ENCODE measurements at regions not wholly inside any gene's neighbourhood (a gene's known extent, or its start where the extent isn't known, plus 50 kb on each side); places are given as distances from the start of the nearest gene placed in this dataset.
"Not testable (repeated sequence)": the region's sequence is repeated elsewhere in the genome, so short reads cannot be mapped to it uniquely, and the experiment has no call there.

- no peak for DNase-seq
Measured at GRCh38 chr13:32828711-32829110, 187.5 kb upstream of the KL start.

DNA sequence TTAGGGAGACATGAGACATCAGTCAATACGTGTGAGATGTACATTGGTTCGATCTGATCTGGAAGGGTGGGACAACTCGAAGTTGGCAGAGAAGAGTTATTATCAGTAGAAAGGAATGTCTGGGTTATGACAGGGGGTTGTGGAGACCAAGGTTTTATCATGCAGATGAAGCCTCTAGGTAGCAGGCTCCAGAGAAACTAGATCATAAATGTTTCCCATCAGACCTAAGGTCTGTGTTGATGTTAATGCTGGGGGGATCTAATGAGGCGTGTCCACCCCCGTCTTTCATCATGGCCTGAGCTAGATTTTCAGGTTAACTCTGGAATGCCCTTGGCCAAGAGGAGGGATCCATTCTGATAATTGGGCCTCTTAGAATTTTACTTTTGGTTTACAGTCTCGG lies 187.0 kb upstream of the KL start:
- DNase-seq: no peak

GRCh38 chr13:32829676-32830335 lies 186.4 kb upstream of the KL start:
- DNase-seq: no peak

- DNase-seq: no peak
Measured at GRCh38 chr13:32830336-32831031, 185.7 kb upstream of the KL start.

DNA sequence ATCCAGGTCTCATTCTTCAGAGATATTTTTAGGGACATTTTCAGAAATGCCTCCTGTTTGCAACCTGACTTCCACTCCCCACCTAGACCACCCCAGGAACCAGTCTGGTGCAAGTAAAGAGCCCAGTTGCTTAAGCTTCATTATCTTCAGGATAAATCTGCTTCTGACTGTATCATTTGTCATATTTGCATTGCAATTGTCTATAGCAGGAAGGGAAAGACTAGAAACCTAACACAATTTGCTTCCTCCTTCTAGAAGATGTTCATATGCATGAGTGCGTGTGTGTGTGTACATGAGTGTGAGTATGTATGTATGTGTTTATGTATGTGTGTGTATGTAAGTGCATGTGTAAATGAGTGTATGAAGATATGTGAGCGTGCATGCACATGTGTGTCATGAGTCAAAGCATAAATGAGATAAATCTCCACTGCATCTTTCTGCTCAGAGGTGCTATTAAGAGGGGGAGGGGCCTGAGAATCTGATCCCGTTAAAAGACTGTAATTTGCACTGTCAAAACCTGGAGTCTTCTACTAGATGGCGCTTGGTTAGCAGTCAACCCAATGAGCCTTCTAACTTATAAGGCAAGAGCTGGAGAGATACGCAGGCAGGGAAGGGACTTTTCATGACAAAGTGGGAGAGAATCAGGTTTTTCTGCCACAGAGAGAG lies 178.8 kb upstream of the KL start:
- no peak for DNase-seq

- DNase-seq: no peak
Measured at GRCh38 chr13:32837973-32838927, 178.0 kb upstream of the KL start.

DNA sequence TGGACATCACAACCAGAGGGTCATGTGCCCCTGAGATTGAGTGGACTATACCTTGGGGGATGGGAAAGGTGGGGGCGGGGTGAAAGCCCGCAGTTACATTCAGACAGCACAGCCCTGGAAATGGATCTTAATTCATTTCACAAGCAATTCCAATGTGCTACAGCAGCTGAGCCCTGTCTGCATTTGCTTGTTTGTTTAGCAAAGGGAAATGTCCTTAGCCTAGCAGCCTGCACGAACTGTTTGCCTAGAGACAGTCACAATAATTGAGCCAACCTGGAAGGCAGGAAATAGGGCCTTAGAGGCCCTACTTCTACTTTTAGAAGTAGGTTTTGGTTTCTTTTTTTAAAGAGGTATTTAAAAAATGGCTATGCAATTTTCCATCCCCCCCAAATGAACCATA lies 177.3 kb upstream of the KL start:
- DNase-seq: no peak

DNA sequence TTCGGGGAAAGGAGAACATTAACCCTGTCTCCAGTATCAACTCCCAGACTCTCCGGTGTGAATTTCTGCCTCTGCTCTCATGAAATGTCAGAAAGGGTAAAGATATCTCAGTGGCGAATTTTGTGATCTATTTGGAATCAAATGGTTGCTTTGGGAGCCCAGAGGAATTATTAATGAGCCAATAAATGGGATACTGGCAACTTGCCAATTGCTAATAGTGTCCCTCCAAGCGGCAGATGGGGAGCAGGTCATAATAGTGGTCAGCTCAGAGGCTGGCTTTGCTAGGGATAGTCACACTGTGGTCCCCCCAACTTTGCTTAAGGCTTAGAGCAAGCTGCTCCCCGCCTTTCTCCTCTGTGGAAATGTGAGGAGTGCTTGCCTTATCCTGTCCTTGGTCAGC lies 176.1 kb upstream of the KL start:
- no peak for DNase-seq

DNA sequence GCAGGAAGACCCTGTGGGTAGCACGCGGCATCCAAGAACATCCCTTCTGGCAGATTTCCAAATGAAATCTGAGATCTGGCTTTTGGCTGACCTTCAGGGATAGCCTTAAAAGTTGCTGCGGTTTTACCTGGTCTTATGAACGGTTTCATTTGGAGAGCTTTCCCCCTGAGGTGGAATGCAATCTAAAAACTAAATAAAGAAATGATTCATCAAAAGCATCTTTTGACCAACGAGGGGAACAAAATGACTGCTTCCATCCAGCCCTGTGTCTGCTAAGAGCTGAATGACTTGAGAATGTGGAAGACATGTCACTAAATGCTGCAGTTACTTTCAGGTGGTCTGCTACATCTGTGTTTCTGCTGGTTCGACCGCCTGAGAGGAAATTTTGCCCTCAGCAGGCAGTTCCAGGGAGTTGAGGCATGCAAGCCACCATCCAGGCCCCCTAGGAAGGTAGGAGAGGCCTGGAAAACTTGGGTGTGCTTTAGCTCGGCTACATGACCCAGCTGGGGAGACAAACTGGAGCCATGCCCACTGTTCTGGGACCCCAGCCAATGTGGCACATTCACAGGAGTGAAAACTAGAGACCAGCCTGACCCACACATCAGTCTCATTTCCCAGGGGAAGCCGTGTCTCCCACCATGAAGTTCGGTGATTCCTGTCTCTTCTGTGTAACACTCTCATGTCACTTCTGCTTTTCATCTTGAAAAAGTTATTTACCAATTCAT lies 175.1 kb upstream of the KL start:
- DNase-seq: no peak

- DNase-seq: no peak
Measured at GRCh38 chr13:32845952-32846950, 170.0 kb upstream of the KL start.

DNA sequence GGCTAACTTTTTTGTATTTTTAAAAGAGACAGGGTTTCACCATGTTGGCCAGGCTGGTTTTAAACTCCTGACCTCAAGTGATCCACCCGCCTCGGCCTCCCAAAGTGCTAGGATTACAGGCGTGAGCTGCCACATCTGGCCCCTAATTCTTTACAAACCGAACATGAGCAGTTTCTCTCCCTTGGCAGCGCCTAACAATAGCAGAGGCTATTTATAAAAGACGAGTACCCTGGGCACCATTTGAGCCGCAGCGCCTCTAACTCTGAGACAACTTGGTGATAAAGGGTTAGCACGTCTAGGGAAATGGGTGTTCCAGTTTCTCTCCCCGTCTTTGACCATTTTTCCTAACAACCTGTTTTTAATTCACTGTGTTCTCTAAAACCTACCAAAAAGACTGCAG lies 168.2 kb upstream of the KL start:
- DNase-seq: not testable (repeated sequence)

GRCh38 chr13:32849369-32849768 lies 166.9 kb upstream of the KL start:
- no peak for DNase-seq

DNA sequence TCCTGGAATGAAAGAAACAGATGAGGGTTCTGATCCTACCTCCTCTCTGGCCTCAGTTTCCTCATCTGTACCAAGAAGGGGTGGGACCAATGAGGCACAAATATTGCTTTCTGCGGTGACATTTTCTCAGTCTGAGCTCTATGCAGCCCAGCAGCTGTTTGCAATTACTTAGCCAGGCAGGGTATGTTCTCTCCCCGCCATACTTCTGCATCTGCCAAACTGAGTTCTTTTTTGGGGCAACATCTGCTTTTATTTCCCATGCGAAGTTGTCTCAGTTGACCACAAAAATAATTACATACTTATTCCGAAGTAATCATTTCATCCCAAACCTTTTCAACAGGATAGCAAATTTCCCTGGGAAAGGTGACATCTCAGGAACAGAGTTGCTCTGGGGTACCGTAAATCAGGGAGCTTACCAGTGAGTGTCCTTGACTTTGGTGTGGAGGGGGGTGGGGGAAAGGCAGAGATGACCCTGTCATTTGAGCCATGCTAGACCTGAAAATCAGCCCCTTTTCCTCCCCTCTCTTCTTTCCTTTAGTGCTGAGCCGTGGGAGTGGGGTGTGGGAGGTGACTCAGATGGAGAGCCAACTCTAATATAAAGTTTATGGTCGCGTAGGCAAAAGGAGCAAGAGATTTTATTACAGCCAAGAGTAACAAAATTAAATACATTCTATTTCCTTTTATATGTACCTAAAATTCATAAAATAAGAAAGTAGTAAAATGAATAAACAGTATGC lies 165.7 kb upstream of the KL start:
- DNase-seq: no peak

DNA sequence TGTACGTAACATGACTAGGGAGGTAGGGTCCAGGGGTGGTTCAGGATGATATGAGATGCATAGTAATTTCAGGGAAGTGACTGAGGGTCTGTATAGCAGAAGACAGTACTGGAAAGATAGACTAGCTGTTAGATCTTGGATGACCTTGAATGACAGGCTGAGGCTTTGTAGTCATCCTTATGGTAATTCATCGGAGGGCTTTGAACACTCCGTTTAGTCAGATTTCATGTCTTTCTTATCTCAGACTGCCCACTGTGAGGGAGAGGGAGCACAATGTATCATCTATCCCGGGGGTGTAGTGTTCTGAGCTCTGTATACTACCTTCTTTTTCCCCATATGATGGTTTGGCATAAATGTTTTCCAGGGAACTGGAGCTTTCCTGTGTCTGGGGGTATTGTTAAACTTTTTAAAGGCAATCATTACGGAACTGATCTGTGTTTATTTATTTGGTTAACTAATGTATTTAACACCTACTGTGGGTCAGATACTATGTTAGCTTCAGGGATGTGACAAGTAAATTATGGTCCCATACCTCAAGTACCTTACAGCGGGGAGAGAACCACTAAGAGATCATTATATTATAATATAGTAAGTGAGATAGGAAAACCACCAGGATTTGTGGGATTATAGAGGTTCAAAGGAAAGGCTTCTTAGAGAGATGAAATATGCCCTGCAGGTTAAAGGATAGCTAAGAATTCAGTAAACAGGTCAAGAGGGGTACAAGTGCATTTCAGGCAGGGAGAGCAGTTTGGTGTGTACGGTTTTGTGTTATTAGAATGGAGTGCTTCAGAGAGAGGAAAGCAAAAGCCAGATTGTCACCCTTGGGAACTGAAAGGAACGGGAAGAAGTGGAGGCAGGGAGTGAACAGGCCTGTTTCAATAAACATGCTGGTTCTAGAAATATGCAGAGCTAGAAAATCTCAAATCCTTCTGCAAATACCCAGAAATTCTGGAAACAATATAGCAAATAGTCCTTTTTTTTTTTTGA lies 164.8 kb upstream of the KL start:
- no peak for DNase-seq

GRCh38 chr13:32852526-32852925 lies 163.7 kb upstream of the KL start:
- no peak for DNase-seq

GRCh38 chr13:32857077-32857476 lies 159.1 kb upstream of the KL start:
- DNase-seq: no peak

GRCh38 chr13:32857689-32858088 lies 158.5 kb upstream of the KL start:
- DNase-seq: no peak

DNA sequence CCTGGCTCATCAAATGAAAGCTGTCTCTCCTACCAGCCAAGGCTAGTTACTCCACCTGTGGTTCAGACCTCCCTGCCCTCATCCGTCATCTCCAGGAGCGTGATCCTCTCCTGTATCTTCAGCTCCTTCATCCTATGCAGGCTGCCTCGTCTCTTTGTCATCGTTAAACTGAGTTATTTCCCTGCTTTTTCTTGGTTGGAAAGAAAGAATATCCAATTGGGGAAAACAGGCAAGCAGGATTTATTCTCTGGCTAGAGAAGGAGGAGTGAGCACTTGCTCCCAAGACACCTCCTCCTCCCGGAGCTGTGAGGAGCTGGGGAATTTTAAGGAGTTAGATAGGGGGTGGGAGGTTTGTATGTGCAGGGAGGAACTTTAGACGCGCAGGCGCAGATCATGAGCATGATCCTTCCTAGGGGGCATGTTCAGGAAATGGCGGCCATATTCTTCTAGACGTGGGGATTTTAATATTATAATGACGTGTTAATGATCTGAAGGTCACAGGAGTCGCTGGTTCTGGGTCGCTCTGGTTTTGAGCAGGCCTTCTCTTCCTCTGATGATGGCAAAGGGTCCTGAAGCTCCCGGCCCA lies 156.4 kb upstream of the KL start:
- no peak for DNase-seq

DNA sequence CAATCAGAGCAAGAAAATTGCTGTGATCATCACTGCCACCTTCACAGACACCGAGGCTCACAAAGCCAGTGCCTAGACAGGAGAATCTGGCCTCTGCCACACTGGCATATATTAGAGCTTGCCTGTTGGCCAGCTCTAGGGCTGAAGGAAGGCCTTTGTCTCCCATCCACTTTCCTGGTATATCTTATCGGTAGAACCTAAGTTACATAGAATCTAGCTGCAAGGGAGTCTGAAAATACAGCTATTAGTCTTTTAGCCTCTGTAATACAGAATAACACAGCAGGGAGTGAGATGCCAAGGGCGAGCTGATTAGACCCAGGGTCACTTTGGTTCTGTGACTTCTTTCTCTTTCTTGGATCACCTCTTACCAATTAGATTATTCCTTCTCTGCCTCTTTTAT lies 154.9 kb upstream of the KL start:
- DNase-seq: no peak

Data from NCI-H1105 (cell line).